GM12891 (cell line): ENCODE measurements at regions not wholly inside any gene's neighbourhood (a gene's known extent, or its start where the extent isn't known, plus 50 kb on each side); places are given as distances from the start of the nearest gene placed in this dataset.

Source experiments
- PAX5 ChIP-seq: IDR thresholded peaks from 2 replicates; pipeline ENCODE4 v1.6.1; 2011; ENCODE audit warnings: low read length, moderate library complexity, mild to moderate bottlenecking; ENCODE audit not compliant: insufficient read depth, severe bottlenecking
- POLR2A ChIP-seq: IDR thresholded peaks from 2 replicates; pipeline ENCODE4 v1.6.1; 2011; ENCODE audit warnings: low read depth, low read length, control low read depth
- POLR2AphosphoS5 ChIP-seq: IDR thresholded peaks from 2 replicates; pipeline ENCODE4 v1.6.1; 2011; ENCODE audit warnings: low read depth, low read length, control low read depth

DNA sequence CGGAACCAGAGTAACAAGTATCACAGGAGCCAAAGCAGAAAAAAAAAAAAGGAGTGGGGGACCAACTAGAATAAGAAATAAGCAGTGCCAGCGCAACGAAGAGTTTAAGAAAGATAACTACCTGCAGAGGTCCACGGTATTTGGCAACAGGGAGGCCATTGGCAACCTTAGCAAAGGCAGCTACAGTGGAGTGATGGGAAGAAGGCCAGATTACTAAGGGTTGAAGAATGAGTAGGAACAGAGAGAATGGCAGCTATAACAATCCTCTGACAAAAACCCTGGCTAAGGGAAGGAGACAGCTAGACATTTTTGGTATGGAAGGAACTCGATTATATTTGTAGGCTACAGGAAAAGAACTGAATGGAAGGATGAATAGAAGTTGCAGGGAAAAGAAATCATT, 93.4 kb upstream of the DMAC1 start:
- TF ChIP-seq POLR2AphosphoS5 (no peak), PAX5 (no peak), POLR2A (no peak)
